WERI-Rb-1 (cell line): ENCODE measurements at regions not wholly inside any gene's neighbourhood (a gene's known extent, or its start where the extent isn't known, plus 50 kb on each side); places are given as distances from the start of the nearest gene placed in this dataset.

Experiments
- DNase-seq: peaks from one replicate; pipeline ENCODE4 v3.0.0-alpha.2; 2020
- H3K27ac ChIP-seq: fragments of 250-450 bp; sonication (Bioruptor Pico); 2 replicates; pipeline ENCODE4 v1.5.1; 2020; ENCODE audit warnings: mild to moderate bottlenecking, moderate library complexity
- H3K27me3 ChIP-seq: fragments of 250-450 bp; sonication (Bioruptor Pico); 2 replicates; pipeline ENCODE4 v1.5.1; 2021; ENCODE audit warnings: mild to moderate bottlenecking, low read depth, moderate library complexity; ENCODE audit not compliant: insufficient read depth, severe bottlenecking
- H3K36me3 ChIP-seq: fragments of 250-450 bp; sonication (Bioruptor Pico); 2 replicates; pipeline ENCODE4 v1.5.1; 2020; ENCODE audit warnings: mild to moderate bottlenecking, moderate library complexity
- H3K4me3 ChIP-seq: 2 replicates; pipeline ENCODE4 v1.5.1; 2011; ENCODE audit warnings: low read depth, mild to moderate bottlenecking, control low read depth, low read length
- H3K9me3 ChIP-seq: fragments of 250-450 bp; sonication (Bioruptor Pico); 2 replicates; pipeline ENCODE4 v1.5.1; 2021; ENCODE audit warnings: mild to moderate bottlenecking, moderate library complexity; ENCODE audit not compliant: severe bottlenecking
- TF ChIP-seq, protein P1 (sequence below): IDR thresholded peaks from 2 replicates; pipeline ENCODE4 v1.5.1; 2011; ENCODE audit warnings: low read depth, mild to moderate bottlenecking, control low read depth, inconsistent platforms, low read length

DNA sequence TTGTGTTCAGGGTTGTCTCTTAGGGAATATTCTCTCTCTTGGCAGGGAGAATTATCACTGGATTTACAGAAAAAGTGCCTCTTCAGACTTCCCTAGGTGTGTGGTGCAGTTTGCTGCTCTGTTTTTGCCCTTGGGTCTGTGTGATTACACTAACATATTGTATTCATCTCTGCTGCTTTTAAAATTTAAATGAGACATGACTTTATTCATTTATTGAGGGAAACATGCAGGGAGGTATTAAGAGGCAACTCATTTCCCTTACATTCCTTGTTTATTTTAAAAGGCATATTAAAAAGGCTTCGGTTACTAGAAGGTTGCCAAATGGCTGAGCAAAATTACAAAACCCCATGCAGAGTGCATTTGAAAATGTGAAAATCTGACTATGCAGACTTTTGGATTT is 135.1 kb upstream of the GEMIN8 start:
- H3K4me3 ChIP-seq = no peak overlapping the region
- H3K27ac ChIP-seq = no peak overlapping the region
- H3K9me3 ChIP-seq = no peaks in the 10 kb centered on the region
- TF ChIP-seq, protein P1, sequence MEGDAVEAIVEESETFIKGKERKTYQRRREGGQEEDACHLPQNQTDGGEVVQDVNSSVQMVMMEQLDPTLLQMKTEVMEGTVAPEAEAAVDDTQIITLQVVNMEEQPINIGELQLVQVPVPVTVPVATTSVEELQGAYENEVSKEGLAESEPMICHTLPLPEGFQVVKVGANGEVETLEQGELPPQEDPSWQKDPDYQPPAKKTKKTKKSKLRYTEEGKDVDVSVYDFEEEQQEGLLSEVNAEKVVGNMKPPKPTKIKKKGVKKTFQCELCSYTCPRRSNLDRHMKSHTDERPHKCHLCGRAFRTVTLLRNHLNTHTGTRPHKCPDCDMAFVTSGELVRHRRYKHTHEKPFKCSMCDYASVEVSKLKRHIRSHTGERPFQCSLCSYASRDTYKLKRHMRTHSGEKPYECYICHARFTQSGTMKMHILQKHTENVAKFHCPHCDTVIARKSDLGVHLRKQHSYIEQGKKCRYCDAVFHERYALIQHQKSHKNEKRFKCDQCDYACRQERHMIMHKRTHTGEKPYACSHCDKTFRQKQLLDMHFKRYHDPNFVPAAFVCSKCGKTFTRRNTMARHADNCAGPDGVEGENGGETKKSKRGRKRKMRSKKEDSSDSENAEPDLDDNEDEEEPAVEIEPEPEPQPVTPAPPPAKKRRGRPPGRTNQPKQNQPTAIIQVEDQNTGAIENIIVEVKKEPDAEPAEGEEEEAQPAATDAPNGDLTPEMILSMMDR = no peak
- H3K36me3 ChIP-seq = no peaks in the 10 kb centered on the region
- no peak for DNase-seq
- H3K27me3 ChIP-seq = peaks cover 5% of the 10 kb centered on the region

DNA sequence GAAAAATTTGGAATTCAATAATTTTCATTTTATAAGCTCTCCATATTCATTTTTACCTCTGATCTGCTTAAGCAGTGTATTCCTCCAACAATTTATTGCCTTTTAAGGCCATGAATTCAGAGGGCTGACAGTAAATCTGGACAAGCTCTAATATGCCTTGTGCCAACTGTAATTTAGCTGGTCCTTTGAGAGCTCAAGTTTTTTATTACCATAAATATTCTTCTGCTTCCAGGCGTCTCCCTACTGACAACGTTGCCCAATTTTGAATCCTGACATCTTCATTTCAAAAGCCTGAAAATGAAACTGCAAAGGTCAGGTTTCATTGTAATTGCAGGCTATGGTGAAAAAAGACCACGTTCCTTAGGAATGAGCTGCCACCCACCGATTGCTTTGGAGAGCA is 95.8 kb upstream of the GEMIN8 start:
- no peaks in the 10 kb centered on the region for H3K9me3 ChIP-seq
- TF ChIP-seq, protein P1 = no peak
- H3K27ac ChIP-seq = no peak overlapping the region
- DNase-seq = no peak
- no peak overlapping the region for H3K4me3 ChIP-seq
- peaks cover 46% of the 10 kb centered on the region for H3K27me3 ChIP-seq
- H3K36me3 ChIP-seq = no peaks in the 10 kb centered on the region

DNA sequence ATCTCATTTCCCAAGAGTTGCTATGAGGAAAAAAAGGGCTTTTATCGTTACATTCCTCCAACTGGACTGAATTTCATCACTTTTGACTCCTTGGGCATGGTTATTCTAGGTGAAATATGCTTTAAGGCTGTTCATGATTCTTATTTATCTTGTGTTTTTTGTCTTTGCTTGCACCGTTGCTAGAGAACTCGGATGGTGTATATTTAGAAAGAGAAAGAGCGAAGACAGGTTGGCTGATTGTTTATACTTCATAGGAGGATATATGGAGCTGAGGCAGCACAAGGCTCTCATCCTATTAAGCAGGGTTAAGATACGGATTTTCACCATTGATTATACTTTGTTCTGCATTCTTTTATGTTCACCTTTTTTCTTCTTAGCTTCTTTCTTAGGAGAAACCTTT is 94.9 kb upstream of the GEMIN8 start:
- TF ChIP-seq, protein P1 = no peak
- peaks cover 49% of the 10 kb centered on the region for H3K27me3 ChIP-seq
- DNase-seq = no peak
- H3K4me3 ChIP-seq = no peak overlapping the region
- H3K36me3 ChIP-seq = no peaks in the 10 kb centered on the region
- no peaks in the 10 kb centered on the region for H3K9me3 ChIP-seq
- H3K27ac ChIP-seq = no peak overlapping the region

DNA sequence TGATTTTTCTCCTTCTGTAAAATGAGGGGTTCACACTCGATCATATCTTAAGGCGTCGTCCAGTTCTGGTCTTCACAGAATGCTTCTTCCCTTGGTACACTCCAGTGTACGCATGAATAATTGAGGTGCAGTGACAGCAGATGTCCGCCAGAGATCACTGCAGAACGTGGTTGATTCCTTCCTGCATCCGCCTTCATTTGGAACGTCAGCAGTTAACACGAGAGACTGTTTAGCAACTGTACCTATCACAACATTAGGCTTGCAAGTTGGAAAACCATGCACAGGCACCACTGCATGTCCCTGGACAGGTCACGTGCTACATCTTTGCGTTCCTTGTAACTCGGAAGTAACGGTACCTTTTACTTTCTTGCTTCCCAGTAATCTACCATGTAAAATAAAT is 66.0 kb upstream of the GEMIN8 start:
- Histone ChIP-seq H3K9me3 (no peaks in the 10 kb centered on the region), H3K4me3 (no peak overlapping the region), H3K27ac (no peak overlapping the region), H3K36me3 (no peaks in the 10 kb centered on the region), H3K27me3 (peaks cover 78% of the 10 kb centered on the region)
- DNase-seq = peak; percentile 52
- TF ChIP-seq, protein P1 = peak; percentile 90

DNA sequence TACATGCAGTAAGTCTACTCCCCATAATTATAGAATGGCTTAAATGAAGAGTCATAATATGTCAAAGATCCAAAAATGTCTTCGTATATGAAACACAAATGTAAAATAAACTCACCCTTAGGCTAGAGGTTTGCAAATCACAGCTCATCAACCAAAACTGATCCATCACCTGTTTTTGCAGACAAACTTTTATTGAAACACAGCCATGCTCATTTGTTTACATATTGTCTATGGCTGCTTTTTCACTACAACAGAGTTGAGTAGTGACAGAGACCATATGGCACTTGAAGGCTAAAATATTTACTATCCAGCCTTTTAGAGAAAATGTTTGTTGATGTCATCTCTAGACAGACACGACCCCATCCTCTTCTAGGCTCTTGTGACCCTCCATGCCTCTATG is 64.5 kb upstream of the GEMIN8 start:
- peaks cover 83% of the 10 kb centered on the region for H3K27me3 ChIP-seq
- H3K27ac ChIP-seq = no peak overlapping the region
- TF ChIP-seq, protein P1 = no peak
- H3K36me3 ChIP-seq = no peaks in the 10 kb centered on the region
- no peak for DNase-seq
- no peak overlapping the region for H3K4me3 ChIP-seq
- no peaks in the 10 kb centered on the region for H3K9me3 ChIP-seq

DNA sequence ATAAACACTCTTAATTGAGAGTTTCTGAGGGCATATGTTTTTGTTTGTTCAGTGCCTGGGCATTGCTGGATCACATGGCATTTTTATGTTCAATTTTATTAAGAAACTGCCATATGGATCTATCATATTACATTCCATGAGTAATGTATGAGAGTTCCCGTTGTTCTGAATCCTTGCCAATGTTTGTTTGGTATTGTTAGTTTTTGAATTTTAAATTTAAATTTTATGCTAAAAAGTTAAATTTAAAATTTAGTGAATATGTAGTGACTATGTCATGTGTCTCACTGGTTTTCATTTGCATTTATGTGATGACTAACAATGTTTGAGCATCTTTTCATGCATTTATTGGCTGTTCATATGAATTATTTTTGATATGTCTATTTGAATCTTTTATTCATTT is 54.8 kb upstream of the GEMIN8 start:
- TF ChIP-seq, protein P1 = no peak
- Histone ChIP-seq H3K9me3 (no peaks in the 10 kb centered on the region), H3K27me3 (peaks cover 59% of the 10 kb centered on the region), H3K27ac (no peak overlapping the region), H3K4me3 (no peak overlapping the region), H3K36me3 (no peaks in the 10 kb centered on the region)
- DNase-seq = no peak
